Heart right ventricle (tissue), 16 donors: ENCODE measurements at regions not wholly inside any gene's neighbourhood (a gene's known extent, or its start where the extent isn't known, plus 50 kb on each side); places are given as distances from the start of the nearest gene placed in this dataset.
"Not testable (repeated sequence)": the region's sequence is repeated elsewhere in the genome, so short reads cannot be mapped to it uniquely, and the experiment has no call there.

Source experiments
- ATAC-seq, 8 donors: fragments of 200-7000 bp; cut with Tn5 transposase; one replicate each; pipeline ENCODE4 v1.9.1; 2020; ENCODE audit warnings: mild to moderate bottlenecking in 8 of 8, moderate library complexity in 8 of 8, moderate number of reproducible peaks in 1 of 8
- DNase-seq, 2 donors: peaks; one replicate each; pipeline ENCODE4 v3.0.0-alpha.2; 2020
- H3K27ac ChIP-seq, 10 donors: fragments of 200-600 bp; sonication (generic) in 2 of 10; one replicate each; pipeline versions ENCODE4 v1.5.0 to v1.8.0; 2020 to 2022; ENCODE audit warnings: mild to moderate bottlenecking in 3 of 10
- H3K27me3 ChIP-seq, 7 donors: fragments of 200-600 bp; one replicate each; pipeline ENCODE4 v1.8.0; 2021 to 2022; ENCODE audit warnings: mild to moderate bottlenecking in 2 of 7
- H3K36me3 ChIP-seq, 9 donors: fragments of 200-600 bp; sonication (generic) in 1 of 9; one replicate each; pipeline versions ENCODE4 v1.5.0 to v1.8.0; 2020 to 2022; ENCODE audit warnings: mild to moderate bottlenecking in 2 of 9
- H3K4me1 ChIP-seq, 9 donors: fragments of 200-600 bp; sonication (generic) in 1 of 9; one replicate each; pipeline versions ENCODE4 v1.5.0 to v1.8.0; 2020 to 2022; ENCODE audit warnings: mild to moderate bottlenecking in 4 of 9
- H3K4me3 ChIP-seq, 10 donors: fragments of 200-600 bp; sonication (generic) in 2 of 10; one replicate each; pipeline versions ENCODE4 v1.5.0 to v1.8.0; 2020 to 2022; ENCODE audit warnings: mild to moderate bottlenecking in 7 of 10, moderate library complexity in 2 of 10
- H3K9me3 ChIP-seq, 11 donors: fragments of 200-600 bp in 10 of 11; sonication (generic) in 2 of 11; one replicate each; pipeline versions ENCODE4 v1.5.0 to v1.8.0; 2013 to 2022; ENCODE audit warnings: mild to moderate bottlenecking in 2 of 11, control low read depth in 1 of 11, moderate library complexity in 1 of 11
- WGBS, 2 donors: extraction: QIAGEN DNeasy Blood & Tissue Kit; methylation state at CpG; one replicate each; pipeline ENCODE4 v1.1.7; 2013; ENCODE audit warnings: inconsistent platforms in 1 of 2; 5-methylcytosine and 5-hydroxymethylcytosine counted together
- intact Hi-C, 10 donors: fragments of 100-400 bp; cut with DNase I; formaldehyde crosslinking; loops; one replicate each; pipeline versions ENCODE4 v1.11.1 to v1.14.2; 2022
- TF ChIP-seq, protein P1 (sequence below), 9 donors: fragments of 200-600 bp; sonication (generic) in 2 of 9; IDR thresholded peaks; one replicate each; pipeline versions ENCODE4 v1.5.0 to v1.8.0; 2021 to 2022; ENCODE audit warnings: antibody characterized with exemption in 9 of 9, mild to moderate bottlenecking in 5 of 9, moderate library complexity in 1 of 9
- donor health status: Arrhythmogenic right ventricular cardiomyopathy.
- donor health status: ischemic (EF 13 %, LVEDD 7.1; RV severe dilation, severe dysfunction).
- donor health status: healthy with polysubstance abuse.
- donor health status: DM: no; HTN: yes; CAD: no.
- donor health status: DM: no; HTN: no; CAD: no.
- donor health status: ischemic (EF 25% LVEDD 6.9; RV normal size, moderate dysfunction).
- donor health status: ischemic (EF 25% LVEDD 5.7; RV mildly dilated, moderate dysfunction).
- donor health status: healthy.
- donor health status: DM: yes; HTN: yes; CAD: no.
- donor health status: Ischemic cardiomyopathy.
- donor health status: ischemic (EF 35%, LVEDD 5.7; RV mildly dilated, moderate dysfunction).
- donor health status: nonischemic (EF 11% LVEDD 7.7; RV severe dilation, severe dysfunction).
- donor health status: DM: yes; HTN: yes; CAD: no.
- donor health status: PGD.
- donor health status: ischemic (EF 29% LVEDD 5.4; RV normal size, mild dysfunction).
- donor health status: nonischemic (EF 23%, LVEDD 6.1; RV moderate dilation, normal function).

DNA sequence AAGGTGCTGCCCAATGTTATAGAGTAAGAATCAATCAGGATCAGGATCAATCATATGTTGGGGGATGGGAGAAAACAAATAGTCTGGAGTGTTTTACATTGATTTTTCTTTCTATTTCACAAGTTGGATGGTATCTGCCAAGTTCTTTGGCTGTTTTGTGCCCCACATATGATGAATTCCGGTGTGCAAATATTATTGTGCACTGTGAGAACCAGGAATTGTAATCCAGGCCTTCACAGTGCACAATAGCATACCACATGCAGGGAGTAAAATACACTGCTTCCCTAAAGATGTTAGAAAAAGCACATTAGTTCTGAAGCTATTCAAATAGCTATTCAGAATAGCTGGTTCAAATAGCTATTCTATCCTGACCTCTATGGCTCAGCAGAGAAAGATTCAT is 133.7 kb downstream of the LCA5 start:
- no peak for ATAC-seq
- intact Hi-C loops = no loop called here

DNA sequence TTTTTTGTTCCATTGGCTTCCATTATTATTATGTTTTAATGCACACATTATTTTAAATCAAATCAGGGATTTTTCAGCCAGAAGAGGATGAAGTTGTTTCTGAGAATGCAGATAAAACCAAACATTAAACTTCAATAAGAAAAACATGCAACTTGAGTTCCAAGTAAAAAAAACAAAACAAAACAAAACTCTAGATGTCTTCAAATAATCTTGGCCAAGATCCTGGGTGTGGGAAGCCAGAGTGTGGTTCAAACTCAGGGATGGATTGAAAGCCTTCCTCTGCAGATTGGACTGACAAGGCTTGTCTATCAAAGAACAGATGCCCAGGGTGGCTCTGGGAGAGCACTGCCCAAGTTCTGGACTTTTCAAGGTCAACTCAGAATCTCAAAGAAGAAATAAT is 134.1 kb downstream of the LCA5 start:
- Histone ChIP-seq H3K27me3 (no peaks in the 10 kb centered on the region), H3K9me3 (peaks cover 0 to 10% (median 0%) of the 10 kb centered on the region in 11 donors), H3K4me1 (no peaks in the 10 kb centered on the region), H3K4me3 (no peak overlapping the region), H3K27ac (no peak overlapping the region), H3K36me3 (no peaks in the 10 kb centered on the region)
- ATAC-seq (no peak), DNase-seq (no peak)
- TF ChIP-seq, protein P1, sequence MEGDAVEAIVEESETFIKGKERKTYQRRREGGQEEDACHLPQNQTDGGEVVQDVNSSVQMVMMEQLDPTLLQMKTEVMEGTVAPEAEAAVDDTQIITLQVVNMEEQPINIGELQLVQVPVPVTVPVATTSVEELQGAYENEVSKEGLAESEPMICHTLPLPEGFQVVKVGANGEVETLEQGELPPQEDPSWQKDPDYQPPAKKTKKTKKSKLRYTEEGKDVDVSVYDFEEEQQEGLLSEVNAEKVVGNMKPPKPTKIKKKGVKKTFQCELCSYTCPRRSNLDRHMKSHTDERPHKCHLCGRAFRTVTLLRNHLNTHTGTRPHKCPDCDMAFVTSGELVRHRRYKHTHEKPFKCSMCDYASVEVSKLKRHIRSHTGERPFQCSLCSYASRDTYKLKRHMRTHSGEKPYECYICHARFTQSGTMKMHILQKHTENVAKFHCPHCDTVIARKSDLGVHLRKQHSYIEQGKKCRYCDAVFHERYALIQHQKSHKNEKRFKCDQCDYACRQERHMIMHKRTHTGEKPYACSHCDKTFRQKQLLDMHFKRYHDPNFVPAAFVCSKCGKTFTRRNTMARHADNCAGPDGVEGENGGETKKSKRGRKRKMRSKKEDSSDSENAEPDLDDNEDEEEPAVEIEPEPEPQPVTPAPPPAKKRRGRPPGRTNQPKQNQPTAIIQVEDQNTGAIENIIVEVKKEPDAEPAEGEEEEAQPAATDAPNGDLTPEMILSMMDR (IDR thresholded peaks at IDR 0.05) = no peak
- intact Hi-C loops = no loop called here

More for the DNA sequence above, 133.7 kb downstream of the LCA5 start:
- Histone ChIP-seq H3K4me1 (no peaks in the 10 kb centered on the region), H3K9me3 (peaks cover 0 to 10% (median 0%) of the 10 kb centered on the region in 11 donors), H3K27me3 (no peaks in the 10 kb centered on the region), H3K36me3 (no peaks in the 10 kb centered on the region), H3K27ac (no peak overlapping the region), H3K4me3 (no peak overlapping the region)
- 73 to 79% methylated on average over 1 of the region's 1 CpG for WGBS, 2 donors
- no peak for DNase-seq
- TF ChIP-seq, protein P1 (IDR thresholded peaks at IDR 0.05) = no peak

DNA sequence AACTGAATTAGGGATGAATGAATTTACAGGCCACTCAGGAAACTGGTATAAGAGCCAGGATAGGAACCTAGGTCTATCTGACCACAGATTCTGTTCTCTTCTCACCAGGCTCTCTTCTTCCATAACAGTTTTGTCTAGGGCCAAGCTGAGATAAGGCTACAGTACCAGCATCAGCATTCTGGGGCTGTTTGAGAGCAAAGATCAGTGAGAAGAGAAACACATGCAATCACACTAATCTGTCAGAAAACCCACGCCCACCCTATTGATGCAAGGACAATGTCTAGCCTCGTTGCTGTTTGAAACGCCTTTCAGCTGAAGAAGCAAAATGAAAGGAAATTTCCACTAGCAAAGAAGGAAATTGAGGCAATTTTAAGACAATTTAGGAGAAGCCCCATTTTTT is 137.7 kb downstream of the LCA5 start:
- Histone ChIP-seq H3K27ac (no peak overlapping the region), H3K4me1 (no peaks in the 10 kb centered on the region), H3K4me3 (no peak overlapping the region), H3K27me3 (no peaks in the 10 kb centered on the region), H3K36me3 (no peaks in the 10 kb centered on the region), H3K9me3 (peaks cover 0 to 3% (median 0%) of the 10 kb centered on the region in 11 donors)
- ATAC-seq (no peak), DNase-seq (no peak)
- WGBS, 2 donors = 71 to 74% methylated on average over 3 of the region's 3 CpGs
- intact Hi-C loops = no loop called here
- TF ChIP-seq, protein P1 (IDR thresholded peaks at IDR 0.05) = no peak

DNA sequence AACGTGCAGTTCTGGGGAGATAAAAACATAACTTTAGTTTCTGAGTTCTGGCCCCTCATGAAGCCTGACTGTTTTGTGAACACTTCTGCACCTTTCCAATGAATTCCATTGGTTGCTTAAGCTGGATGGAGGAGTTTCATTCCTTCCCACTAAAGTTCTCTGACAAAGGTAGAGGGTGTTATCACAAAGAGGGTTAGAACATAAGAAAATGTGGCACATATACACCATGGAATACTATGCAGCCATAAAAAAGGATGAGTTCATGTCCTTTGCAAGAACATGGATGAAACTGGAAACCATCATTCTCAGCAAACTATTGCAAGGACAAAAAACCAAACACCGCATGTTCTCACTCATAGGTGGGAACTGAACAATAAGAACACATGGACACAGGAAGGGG is 138.6 kb downstream of the LCA5 start:
- intact Hi-C loops, DNase-seq, H3K27ac ChIP-seq, H3K36me3 ChIP-seq, H3K4me1 ChIP-seq, ATAC-seq, H3K4me3 ChIP-seq, H3K27me3 ChIP-seq, H3K9me3 ChIP-seq: not testable (repeated sequence)
- 86 to 87% methylated on average over 2 of the region's 2 CpGs for WGBS, 2 donors

DNA sequence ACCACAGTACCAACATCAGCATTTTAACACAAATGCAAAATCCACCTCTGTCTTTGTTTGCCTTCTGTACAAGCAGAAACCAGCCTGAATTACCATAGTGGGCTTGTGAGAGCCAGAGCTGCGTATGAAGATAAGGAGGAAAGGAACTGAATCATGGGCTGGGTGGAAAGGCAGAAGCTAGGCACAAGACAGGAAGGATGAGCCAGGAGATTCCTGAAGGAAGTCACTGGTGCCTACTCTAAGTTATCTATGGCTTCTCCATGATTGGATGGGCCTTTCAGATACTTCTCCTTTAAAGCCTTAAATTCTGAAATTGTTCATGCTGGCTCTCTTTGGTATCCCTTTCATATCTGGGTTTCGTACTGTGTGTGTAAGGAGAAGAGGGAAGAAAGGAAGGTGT is 140.6 kb downstream of the LCA5 start:
- no peak for DNase-seq

More for the DNA sequence above, 140.6 kb downstream of the LCA5 start:
- Histone ChIP-seq H3K36me3 (no peaks in the 10 kb centered on the region), H3K9me3 (peaks cover 0 to 3% (median 0%) of the 10 kb centered on the region in 11 donors), H3K4me1 (no peaks in the 10 kb centered on the region), H3K4me3 (no peak overlapping the region), H3K27me3 (no peaks in the 10 kb centered on the region), H3K27ac (no peak overlapping the region)
- WGBS, 2 donors = 90 to 92% methylated on average over 2 of the region's 2 CpGs
- intact Hi-C loops = no loop called here
- TF ChIP-seq, protein P1 (IDR thresholded peaks at IDR 0.05) = no peak
- ATAC-seq = no peak
